ENCODE measurements at regions not wholly inside any gene's neighbourhood (a gene's known extent, or its start where the extent isn't known, plus 50 kb on each side); places are given as distances from the start of the nearest gene placed in this dataset.

DNA sequence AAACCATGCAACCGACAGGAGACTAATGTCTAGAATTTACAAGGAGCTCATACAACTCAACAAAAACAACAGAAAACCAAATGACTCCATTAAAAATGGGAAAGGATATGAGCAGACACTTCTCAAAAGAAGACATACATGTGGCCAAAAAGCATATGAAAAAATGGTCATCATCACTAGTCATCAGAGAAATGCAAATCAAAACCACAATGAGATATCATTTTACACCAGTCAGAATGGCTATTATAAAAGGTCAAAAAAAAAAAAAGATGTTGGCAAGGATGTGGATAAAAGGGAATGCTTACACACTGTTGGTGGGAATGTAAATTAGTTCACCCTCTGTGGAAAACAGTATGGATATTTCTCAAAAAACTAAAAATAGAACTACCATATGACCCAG, 50.5 kb upstream of the CHRDL1 start:
- dilution Hi-C loops (cut with HindIII; ENCODE audit: low sequenced_read_pairs, unreplicated experiment) = no loop called here
- Histone ChIP-seq H3K27me3 (ENCODE audit: control insufficient read depth, insufficient read depth, low read length) (peaks cover 16% of the 10 kb centered on the region), H3K9ac (ENCODE audit: low read depth, low read length) (no peak overlapping the region), H3K9me1 (ENCODE audit: insufficient read depth, low read length) (no peaks in the 10 kb centered on the region), H3K4me2 (ENCODE audit: low read depth, low read length) (no peak overlapping the region), H3K36me3 (ENCODE audit: control insufficient read depth, insufficient read depth, low read length) (no peaks in the 10 kb centered on the region), H4K5ac (ENCODE audit: low read depth, low read length) (no peak overlapping the region), H3K4me3 (ENCODE audit: insufficient read depth, low read depth, low read length) (no peak overlapping the region), H4K91ac (ENCODE audit: insufficient read depth, low read depth, low read length) (no peak overlapping the region), H3K9me3 (ENCODE audit: control insufficient read depth, insufficient read depth, low read length) (no peaks in the 10 kb centered on the region), H3K23ac (ENCODE audit: low read depth, low read length) (no peak overlapping the region), H3K4me1 (ENCODE audit: control insufficient read depth, insufficient read depth, low read length) (no peaks in the 10 kb centered on the region), H2BK120ac (ENCODE audit: low read depth, low read length) (no peak overlapping the region), H3K4ac (ENCODE audit: low read depth, low read length) (no peak overlapping the region), H4K20me1 (ENCODE audit: insufficient read depth, low read length) (no peaks in the 10 kb centered on the region), H2BK5ac (ENCODE audit: low read depth, low read length, poor library complexity, severe bottlenecking) (no peak overlapping the region), H3K14ac (replicated peaks; ENCODE audit: low read depth, low read length) (no peak overlapping the region), H4K8ac (ENCODE audit: low read depth in 2 of 2, low read length in 2 of 2) (no peak overlapping the region), H3K56ac (ENCODE audit: extremely low read depth, insufficient read depth, low read length) (no peak overlapping the region), H3K18ac (ENCODE audit: low read depth, low read length) (no peak overlapping the region), H2AFZ (replicated peaks; ENCODE audit: low read length, poor library complexity) (no peak overlapping the region), H2BK15ac (ENCODE audit: low read depth, low read length) (no peak overlapping the region), H2AK5ac (ENCODE audit: low read depth, low read length) (no peak overlapping the region), H2BK20ac (ENCODE audit: low read depth, low read length) (no peak overlapping the region), H2AK9ac (replicated peaks; ENCODE audit: low read depth, low read length, poor library complexity) (no peak overlapping the region), H3K79me1 (ENCODE audit: low read depth in 1 of 2, low read length in 2 of 2) (no peaks in the 10 kb centered on the region), H3K27ac (ENCODE audit: insufficient read depth, low read length) (no peak overlapping the region)
- ATAC-seq (ENCODE audit: low read depth) = no peak
- TF ChIP-seq ELK1 (IDR thresholded peaks at IDR 0.05; ENCODE audit: borderline replicate concordance, low read depth, low read length) = no peak
- CTCF ChIA-PET = no interaction called here
- no CpG with 5 or more reads among the region's 1 CpG for WGBS, 2 experiments (ENCODE audit: extremely low coverage in 2 of 2, insufficient read length in 1 of 2)
- POLR2A ChIA-PET (ENCODE audit: unreplicated experiment) = no interaction called here
- intact Hi-C loops (cut with micrococcal nuclease) = loop anchor here (5.0 kb wide), 1 partner anchor 689 kb away; no protein-coding TSS in a partner anchor
- no TSS peak for BruUV-seq (replicated peaks)
- no peak for DNase-seq
- in situ Hi-C loops (cut with MboI; ENCODE audit: low sequenced_read_pairs) = loop anchor here (5.0 kb wide), 1 partner anchor 394 kb away; no protein-coding TSS in a partner anchor
